CD4-positive, CD25-positive, alpha-beta regulatory T cell (primary cell): ENCODE measurements at regions not wholly inside any gene's neighbourhood (a gene's known extent, or its start where the extent isn't known, plus 50 kb on each side); places are given as distances from the start of the nearest gene placed in this dataset.

Experiments used
- ATAC-seq, 2 donors: fragments of 150-1000 bp; cut with Tn5 transposase; one replicate each; pipeline ENCODE4 v1.10.0; 2021; ENCODE audit warnings: low read depth in 2 of 2, moderate number of reproducible peaks in 2 of 2, moderate library complexity in 1 of 2
- DNase-seq, 3 donors: peaks; one replicate each; pipeline versions ENCODE4 v3.0.0 to v3.0.0-alpha.2; 2012 to 2022; ENCODE audit warnings: mixed read lengths in 1 of 3
- H3K27ac ChIP-seq: one replicate; pipeline ENCODE4 v1.7.0; 2013; ENCODE audit warnings: mild to moderate bottlenecking, low read length; ENCODE audit not compliant: insufficient read depth, poor library complexity, severe bottlenecking
- H3K27me3 ChIP-seq: one replicate; pipeline ENCODE4 v1.7.0; 2013; ENCODE audit warnings: low read length; ENCODE audit not compliant: control insufficient read depth, insufficient read depth
- H3K36me3 ChIP-seq: one replicate; pipeline ENCODE4 v1.7.0; 2013; ENCODE audit warnings: mild to moderate bottlenecking, low read length, moderate library complexity; ENCODE audit not compliant: control insufficient read depth, insufficient read depth
- H3K4me1 ChIP-seq: 2 replicates; pipeline ENCODE4 v1.7.0; 2013; ENCODE audit warnings: mild to moderate bottlenecking, low read length; ENCODE audit not compliant: insufficient read depth, control insufficient read depth, poor library complexity, severe bottlenecking
- H3K4me3 ChIP-seq: one replicate; pipeline ENCODE4 v1.7.0; 2013; ENCODE audit warnings: low read depth, mild to moderate bottlenecking, low read length, moderate library complexity
- H3K9me3 ChIP-seq, 2 experiments: 1 replicate in 1 of 2; 2 replicates in 1 of 2; pipeline ENCODE4 v1.7.0; 2013; ENCODE audit warnings: low read length in 2 of 2, mild to moderate bottlenecking in 1 of 2, moderate library complexity in 1 of 2; ENCODE audit not compliant: control insufficient read depth in 2 of 2
- H3K27ac Mint-ChIP-seq, 3 donors: one replicate each; pipeline ENCODE4 v1.8.0; 2020 to 2022; ENCODE audit warnings: mild to moderate bottlenecking in 3 of 3, mixed read lengths in 3 of 3, moderate library complexity in 2 of 3
- H3K27me3 Mint-ChIP-seq: one replicate; pipeline ENCODE4 v1.8.0; 2022; ENCODE audit warnings: mild to moderate bottlenecking, mixed read lengths
- H3K36me3 Mint-ChIP-seq: one replicate; pipeline ENCODE4 v1.8.0; 2020; ENCODE audit warnings: mixed read lengths
- H3K4me1 Mint-ChIP-seq, 4 donors: one replicate each; pipeline ENCODE4 v1.8.0; 2020 to 2022; ENCODE audit warnings: mixed read lengths in 4 of 4, mild to moderate bottlenecking in 1 of 4
- H3K4me3 Mint-ChIP-seq, 4 donors: one replicate each; pipeline ENCODE4 v1.8.0; 2020 to 2022; ENCODE audit warnings: mild to moderate bottlenecking in 4 of 4, mixed read lengths in 4 of 4, moderate library complexity in 3 of 4
- H3K9me3 Mint-ChIP-seq, 7 donors: one replicate each; pipeline ENCODE4 v1.8.0; 2020 to 2022; ENCODE audit warnings: mixed read lengths in 7 of 7, mild to moderate bottlenecking in 3 of 7, moderate library complexity in 2 of 7

- peaks cover 0 to 1% (median 0%) of the 10 kb centered on the region in 7 donors for H3K9me3 Mint-ChIP-seq
- H3K27ac ChIP-seq: no peak overlapping the region
- H3K27me3 Mint-ChIP-seq: peaks cover 62% of the 10 kb centered on the region
- H3K36me3 ChIP-seq: no peaks in the 10 kb centered on the region
- H3K4me1 Mint-ChIP-seq: peaks cover 0 to 1% (median 0%) of the 10 kb centered on the region in 4 donors
- no peak for ATAC-seq
- H3K27ac Mint-ChIP-seq: no peak overlapping the region
- H3K9me3 ChIP-seq: no peaks in the 10 kb centered on the region
- H3K36me3 Mint-ChIP-seq: no peaks in the 10 kb centered on the region
- no peak overlapping the region for H3K4me3 Mint-ChIP-seq
- H3K27me3 ChIP-seq: peaks cover 33% of the 10 kb centered on the region
- H3K4me3 ChIP-seq: no peak overlapping the region
- no peaks in the 10 kb centered on the region for H3K4me1 ChIP-seq
- DNase-seq: no peak
Observed at GRCh38 chr5:138646671-138647070, 71.5 kb upstream of the HSPA9 start.

GRCh38 chr5:138645778-138646575 lies 70.8 kb upstream of the HSPA9 start:
- H3K9me3 Mint-ChIP-seq: peaks cover 0 to 1% (median 0%) of the 10 kb centered on the region in 7 donors

GRCh38 chr5:138643040-138643791 lies 68.0 kb upstream of the HSPA9 start:
- Mint-ChIP-seq H3K27me3 (peaks cover 57% of the 10 kb centered on the region), H3K27ac (no peak overlapping the region), H3K36me3 (no peaks in the 10 kb centered on the region), H3K4me1 (no peaks in the 10 kb centered on the region), H3K9me3 (no peaks in the 10 kb centered on the region), H3K4me3 (no peak overlapping the region)
- H3K27me3 ChIP-seq: peaks cover 21% of the 10 kb centered on the region
- H3K4me1 ChIP-seq: no peaks in the 10 kb centered on the region
- ATAC-seq (no peak), DNase-seq (no peak)
- no peak overlapping the region for H3K27ac ChIP-seq
- no peak overlapping the region for H3K4me3 ChIP-seq
- H3K36me3 ChIP-seq: no peaks in the 10 kb centered on the region
- no peaks in the 10 kb centered on the region for H3K9me3 ChIP-seq

More at GRCh38 chr5:138645778-138646575, 70.8 kb upstream of the HSPA9 start:
- no peaks in the 10 kb centered on the region for H3K4me1 ChIP-seq
- H3K27ac ChIP-seq: no peak overlapping the region
- Mint-ChIP-seq H3K4me1 (no peaks in the 10 kb centered on the region), H3K27ac (no peak overlapping the region), H3K4me3 (no peak overlapping the region), H3K27me3 (peaks cover 61% of the 10 kb centered on the region), H3K36me3 (no peaks in the 10 kb centered on the region)
- H3K36me3 ChIP-seq: no peaks in the 10 kb centered on the region
- no peaks in the 10 kb centered on the region for H3K9me3 ChIP-seq
- ATAC-seq (no peak), DNase-seq (no peak)
- H3K27me3 ChIP-seq: peaks cover 30% of the 10 kb centered on the region
- no peak overlapping the region for H3K4me3 ChIP-seq

- no peak overlapping the region for H3K27ac ChIP-seq
- no peaks in the 10 kb centered on the region for H3K36me3 Mint-ChIP-seq
- no peaks in the 10 kb centered on the region for H3K9me3 Mint-ChIP-seq
- no peak overlapping the region for H3K4me3 ChIP-seq
- peak overlapping the region in 1 of 3 donors; percentile 83 for H3K27ac Mint-ChIP-seq
- DNase-seq (peak; percentile 26 to 62 (median 42)), ATAC-seq (no peak)
- H3K36me3 ChIP-seq: no peaks in the 10 kb centered on the region
- no peaks in the 10 kb centered on the region for H3K9me3 ChIP-seq
- no peak overlapping the region for H3K4me3 Mint-ChIP-seq
- peaks cover 56% of the 10 kb centered on the region for H3K27me3 Mint-ChIP-seq
- H3K27me3 ChIP-seq: peaks cover 24% of the 10 kb centered on the region
- H3K4me1 Mint-ChIP-seq: no peaks in the 10 kb centered on the region
- H3K4me1 ChIP-seq: no peaks in the 10 kb centered on the region
Observed at GRCh38 chr5:138641547-138642298, 66.5 kb upstream of the HSPA9 start.

- Histone ChIP-seq H3K4me3 (no peak overlapping the region), H3K36me3 (no peaks in the 10 kb centered on the region), H3K9me3 (no peaks in the 10 kb centered on the region), H3K27ac (no peak overlapping the region), H3K4me1 (no peaks in the 10 kb centered on the region), H3K27me3 (peaks cover 24% of the 10 kb centered on the region)
- Mint-ChIP-seq H3K4me3 (no peak overlapping the region), H3K9me3 (no peaks in the 10 kb centered on the region), H3K27ac (no peak overlapping the region), H3K36me3 (no peaks in the 10 kb centered on the region), H3K27me3 (peaks cover 60% of the 10 kb centered on the region), H3K4me1 (no peaks in the 10 kb centered on the region)
- DNase-seq (no peak), ATAC-seq (no peak)
Observed at GRCh38 chr5:138640646-138641254, 65.5 kb upstream of the HSPA9 start.

GRCh38 chr5:138640138-138640537 lies 64.9 kb upstream of the HSPA9 start:
- no peaks in the 10 kb centered on the region for H3K36me3 Mint-ChIP-seq

GRCh38 chr5:138639326-138639725 lies 64.1 kb upstream of the HSPA9 start:
- no peaks in the 10 kb centered on the region for H3K9me3 Mint-ChIP-seq
- Histone ChIP-seq H3K27me3 (peaks cover 16% of the 10 kb centered on the region), H3K4me3 (no peak overlapping the region), H3K36me3 (no peaks in the 10 kb centered on the region), H3K27ac (no peak overlapping the region), H3K9me3 (no peaks in the 10 kb centered on the region), H3K4me1 (no peaks in the 10 kb centered on the region)
- H3K4me1 Mint-ChIP-seq: no peaks in the 10 kb centered on the region
- no peaks in the 10 kb centered on the region for H3K36me3 Mint-ChIP-seq
- H3K4me3 Mint-ChIP-seq: no peak overlapping the region
- no peak for DNase-seq
- peaks cover 64% of the 10 kb centered on the region for H3K27me3 Mint-ChIP-seq
- H3K27ac Mint-ChIP-seq: no peak overlapping the region
- ATAC-seq: no peak

More at GRCh38 chr5:138640138-138640537, 64.9 kb upstream of the HSPA9 start:
- Histone ChIP-seq H3K4me1 (no peaks in the 10 kb centered on the region), H3K27me3 (peaks cover 23% of the 10 kb centered on the region), H3K36me3 (no peaks in the 10 kb centered on the region), H3K27ac (no peak overlapping the region), H3K9me3 (no peaks in the 10 kb centered on the region), H3K4me3 (no peak overlapping the region)
- peaks cover 60% of the 10 kb centered on the region for H3K27me3 Mint-ChIP-seq
- no peaks in the 10 kb centered on the region for H3K4me1 Mint-ChIP-seq
- no peak overlapping the region for H3K4me3 Mint-ChIP-seq
- no peak for ATAC-seq
- no peak overlapping the region for H3K27ac Mint-ChIP-seq
- DNase-seq: no peak
- no peaks in the 10 kb centered on the region for H3K9me3 Mint-ChIP-seq
